ENCODE measurements at regions not wholly inside any gene's neighbourhood (a gene's known extent, or its start where the extent isn't known, plus 50 kb on each side); places are given as distances from the start of the nearest gene placed in this dataset.
"Not testable (repeated sequence)": the region's sequence is repeated elsewhere in the genome, so short reads cannot be mapped to it uniquely, and the experiment has no call there.

GRCh38 chr5:74390822-74391221 lies 249.7 kb downstream of the ENC1 start:
- DNase-seq (ENCODE audit: low read depth) = no peak
- ChIA-PET POLR2A (no interaction called here), CTCF (interaction anchor here (0.7 kb wide), 1 partner anchor 343 kb away, joined by 3 read pairs; no protein-coding TSS in a partner anchor)
- no peaks in the 10 kb centered on the region for H3K36me3 ChIP-seq (ENCODE audit: control insufficient read depth, insufficient read depth, low read length)
- no peak overlapping the region for H3K4me3 ChIP-seq (ENCODE audit: low read depth, low read length)
- H3K27me3 ChIP-seq (ENCODE audit: control insufficient read depth, insufficient read depth, low read length) = no peaks in the 10 kb centered on the region
- TF ChIP-seq, protein P1, sequence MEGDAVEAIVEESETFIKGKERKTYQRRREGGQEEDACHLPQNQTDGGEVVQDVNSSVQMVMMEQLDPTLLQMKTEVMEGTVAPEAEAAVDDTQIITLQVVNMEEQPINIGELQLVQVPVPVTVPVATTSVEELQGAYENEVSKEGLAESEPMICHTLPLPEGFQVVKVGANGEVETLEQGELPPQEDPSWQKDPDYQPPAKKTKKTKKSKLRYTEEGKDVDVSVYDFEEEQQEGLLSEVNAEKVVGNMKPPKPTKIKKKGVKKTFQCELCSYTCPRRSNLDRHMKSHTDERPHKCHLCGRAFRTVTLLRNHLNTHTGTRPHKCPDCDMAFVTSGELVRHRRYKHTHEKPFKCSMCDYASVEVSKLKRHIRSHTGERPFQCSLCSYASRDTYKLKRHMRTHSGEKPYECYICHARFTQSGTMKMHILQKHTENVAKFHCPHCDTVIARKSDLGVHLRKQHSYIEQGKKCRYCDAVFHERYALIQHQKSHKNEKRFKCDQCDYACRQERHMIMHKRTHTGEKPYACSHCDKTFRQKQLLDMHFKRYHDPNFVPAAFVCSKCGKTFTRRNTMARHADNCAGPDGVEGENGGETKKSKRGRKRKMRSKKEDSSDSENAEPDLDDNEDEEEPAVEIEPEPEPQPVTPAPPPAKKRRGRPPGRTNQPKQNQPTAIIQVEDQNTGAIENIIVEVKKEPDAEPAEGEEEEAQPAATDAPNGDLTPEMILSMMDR (IDR thresholded peaks at IDR 0.05; ENCODE audit: insufficient read depth, low read depth, low read length) = no peak

DNA sequence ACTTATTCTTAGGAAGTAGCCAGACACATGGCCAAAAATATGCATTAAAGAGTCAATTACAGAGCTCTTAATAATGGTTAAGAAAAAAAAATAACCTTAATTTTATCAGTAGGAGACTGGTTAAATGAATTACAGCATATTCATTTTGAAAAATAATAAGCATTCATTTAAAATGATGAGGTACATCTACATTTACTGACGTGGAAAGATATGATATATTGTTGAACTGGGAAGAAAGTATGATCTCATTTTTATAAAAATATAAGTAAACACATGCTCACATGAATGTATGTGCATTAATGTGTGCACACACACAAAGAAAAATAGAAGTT lies 250.3 kb downstream of the ENC1 start:
- TF ChIP-seq, protein P1 (IDR thresholded peaks at IDR 0.05; ENCODE audit: insufficient read depth, low read depth, low read length) = no peak
- no peaks in the 10 kb centered on the region for H3K36me3 ChIP-seq (ENCODE audit: control insufficient read depth, insufficient read depth, low read length)
- POLR2A ChIA-PET = no interaction called here
- no peaks in the 10 kb centered on the region for H3K27me3 ChIP-seq (ENCODE audit: control insufficient read depth, insufficient read depth, low read length)
- CTCF ChIA-PET = interaction anchor here (0.5 kb wide), 1 partner anchor 224 kb away, joined by 5 read pairs; no protein-coding TSS in a partner anchor
- DNase-seq (ENCODE audit: low read depth) = no peak
- H3K4me3 ChIP-seq (ENCODE audit: low read depth, low read length) = no peak overlapping the region

DNA sequence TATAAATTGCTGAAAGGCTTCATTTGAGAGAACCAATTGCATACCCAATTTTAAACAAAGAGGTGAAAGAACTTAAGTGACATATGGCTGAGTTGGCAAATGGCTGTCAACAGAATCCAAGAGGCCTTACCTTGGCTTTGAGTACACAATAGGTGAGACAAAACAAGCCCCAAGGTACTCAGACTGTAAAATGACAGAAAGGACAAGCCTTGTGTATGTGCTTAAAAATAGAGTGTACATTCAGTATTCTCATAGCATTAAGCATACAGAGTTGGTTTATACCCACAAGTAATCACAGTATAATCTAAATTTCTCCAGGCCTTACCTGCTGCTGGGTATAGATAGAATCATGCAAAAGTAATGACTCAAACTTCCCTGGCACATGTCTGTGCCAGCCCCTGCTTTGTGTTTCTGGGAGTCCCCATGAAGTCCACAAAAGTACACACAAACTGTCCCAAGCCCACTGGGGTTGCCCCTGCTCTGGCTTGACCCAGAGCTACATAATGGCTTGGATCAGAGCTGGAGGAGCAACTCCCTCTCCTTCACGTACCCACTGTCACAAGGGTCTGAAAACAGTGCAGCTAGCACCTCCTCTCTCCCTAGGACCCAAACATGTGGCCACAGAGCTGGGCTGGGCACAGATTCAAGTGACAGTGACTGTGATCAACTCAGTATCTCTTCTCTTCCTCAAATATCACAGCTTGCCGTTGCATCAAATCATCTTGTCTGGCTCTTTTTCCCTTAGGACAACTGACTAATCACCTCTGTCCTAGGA lies 250.8 kb downstream of the ENC1 start:
- CTCF ChIA-PET = interaction anchor here (0.5 kb wide), 1 partner anchor 225 kb away, joined by 5 read pairs; no protein-coding TSS in a partner anchor
- POLR2A ChIA-PET = no interaction called here
- no peak overlapping the region for H3K4me3 ChIP-seq (ENCODE audit: low read depth, low read length)
- TF ChIP-seq, protein P1 (IDR thresholded peaks at IDR 0.05; ENCODE audit: insufficient read depth, low read depth, low read length) = no peak
- no peaks in the 10 kb centered on the region for H3K27me3 ChIP-seq (ENCODE audit: control insufficient read depth, insufficient read depth, low read length)
- H3K36me3 ChIP-seq (ENCODE audit: control insufficient read depth, insufficient read depth, low read length) = no peaks in the 10 kb centered on the region
- DNase-seq (ENCODE audit: low read depth) = no peak

DNA sequence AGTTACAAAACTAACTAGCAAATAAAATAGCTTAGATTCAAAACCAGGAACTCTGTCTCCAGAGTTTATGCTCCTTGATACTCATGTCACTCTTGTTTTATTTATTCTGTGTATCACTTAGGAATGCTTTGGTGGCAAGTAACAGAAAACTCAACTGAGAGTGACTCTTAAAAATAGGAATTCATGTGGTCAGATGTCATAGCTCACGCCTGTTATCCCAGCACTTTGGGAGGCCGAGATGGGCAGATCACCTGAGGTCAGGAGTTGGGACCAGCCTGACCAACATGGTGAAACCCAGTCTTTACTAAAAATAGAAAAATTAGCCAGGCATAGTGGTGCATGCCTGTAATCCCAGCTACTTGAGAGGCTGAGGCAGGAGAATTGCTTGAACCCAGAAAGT lies 252.1 kb downstream of the ENC1 start:
- H3K4me3 ChIP-seq (ENCODE audit: low read depth, low read length); H3K27me3 ChIP-seq (ENCODE audit: control insufficient read depth, insufficient read depth, low read length); DNase-seq (ENCODE audit: low read depth); POLR2A ChIA-PET; H3K36me3 ChIP-seq (ENCODE audit: control insufficient read depth, insufficient read depth, low read length); CTCF ChIA-PET: not testable (repeated sequence)

DNA sequence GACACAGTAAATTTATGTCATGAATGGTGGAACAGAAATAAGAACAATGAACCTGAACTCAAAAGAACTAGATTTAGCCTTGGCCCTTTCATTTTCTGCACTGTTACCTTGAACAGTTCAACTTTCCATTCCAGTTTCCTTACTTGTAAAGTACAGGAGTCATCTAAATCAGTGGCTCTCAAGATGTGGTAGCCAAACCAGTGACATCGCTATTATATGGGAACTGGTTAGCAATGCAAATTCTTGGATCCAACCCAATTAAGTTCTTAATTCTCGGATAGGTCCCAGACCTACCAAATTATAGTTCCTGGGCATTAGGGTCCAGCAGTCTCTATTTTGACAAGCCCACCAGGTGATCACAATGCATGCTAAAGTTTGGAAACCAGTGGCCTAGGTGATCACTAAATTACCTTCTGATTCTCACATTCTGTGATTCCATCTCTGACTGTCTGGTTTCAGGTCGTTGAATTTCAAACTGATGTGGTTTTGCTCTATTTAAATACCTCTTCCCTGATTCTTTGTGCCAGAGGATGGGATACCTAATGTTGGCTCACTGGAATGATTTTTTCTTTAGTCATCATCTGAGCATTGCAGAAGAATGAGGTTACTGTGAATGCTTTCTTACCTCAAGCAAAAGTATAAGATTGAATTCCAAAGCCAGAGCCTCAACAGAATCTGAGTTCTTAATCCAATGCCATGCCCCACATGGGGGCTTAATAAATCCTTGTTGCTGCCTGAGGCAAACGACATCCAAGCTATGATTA lies 253.8 kb downstream of the ENC1 start:
- DNase-seq (ENCODE audit: low read depth) = no peak
- Histone ChIP-seq H3K36me3 (ENCODE audit: control insufficient read depth, insufficient read depth, low read length) (no peaks in the 10 kb centered on the region), H3K4me3 (ENCODE audit: low read depth, low read length) (no peak overlapping the region), H3K27me3 (ENCODE audit: control insufficient read depth, insufficient read depth, low read length) (no peaks in the 10 kb centered on the region)
- ChIA-PET CTCF (no interaction called here), POLR2A (no interaction called here)
- TF ChIP-seq, protein P1 (IDR thresholded peaks at IDR 0.05; ENCODE audit: insufficient read depth, low read depth, low read length) = no peak

Data from BJ (cell line).